ENCODE measurements at regions not wholly inside any gene's neighbourhood (a gene's known extent, or its start where the extent isn't known, plus 50 kb on each side); places are given as distances from the start of the nearest gene placed in this dataset.

GRCh38 chrY:8994001-8994400 lies 343.3 kb upstream of the TSPY4 start:
- TF ChIP-seq, protein P1, sequence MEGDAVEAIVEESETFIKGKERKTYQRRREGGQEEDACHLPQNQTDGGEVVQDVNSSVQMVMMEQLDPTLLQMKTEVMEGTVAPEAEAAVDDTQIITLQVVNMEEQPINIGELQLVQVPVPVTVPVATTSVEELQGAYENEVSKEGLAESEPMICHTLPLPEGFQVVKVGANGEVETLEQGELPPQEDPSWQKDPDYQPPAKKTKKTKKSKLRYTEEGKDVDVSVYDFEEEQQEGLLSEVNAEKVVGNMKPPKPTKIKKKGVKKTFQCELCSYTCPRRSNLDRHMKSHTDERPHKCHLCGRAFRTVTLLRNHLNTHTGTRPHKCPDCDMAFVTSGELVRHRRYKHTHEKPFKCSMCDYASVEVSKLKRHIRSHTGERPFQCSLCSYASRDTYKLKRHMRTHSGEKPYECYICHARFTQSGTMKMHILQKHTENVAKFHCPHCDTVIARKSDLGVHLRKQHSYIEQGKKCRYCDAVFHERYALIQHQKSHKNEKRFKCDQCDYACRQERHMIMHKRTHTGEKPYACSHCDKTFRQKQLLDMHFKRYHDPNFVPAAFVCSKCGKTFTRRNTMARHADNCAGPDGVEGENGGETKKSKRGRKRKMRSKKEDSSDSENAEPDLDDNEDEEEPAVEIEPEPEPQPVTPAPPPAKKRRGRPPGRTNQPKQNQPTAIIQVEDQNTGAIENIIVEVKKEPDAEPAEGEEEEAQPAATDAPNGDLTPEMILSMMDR (IDR thresholded peaks at IDR 0.05) = no peak
- TF ChIP-seq POLR2AphosphoS5 (IDR thresholded peaks at IDR 0.05) (no peak), POLR2A (IDR thresholded peaks at IDR 0.05; ENCODE audit: low read depth) (no peak), EP300 (IDR thresholded peaks at IDR 0.05) (no peak)
